HuH-7.5 (cell line): ENCODE measurements at regions not wholly inside any gene's neighbourhood (a gene's known extent, or its start where the extent isn't known, plus 50 kb on each side); places are given as distances from the start of the nearest gene placed in this dataset.

Experiments used
- DNase-seq: peaks from one replicate; pipeline ENCODE4 v3.0.0; 2011; ENCODE audit warnings: low spot score

DNA sequence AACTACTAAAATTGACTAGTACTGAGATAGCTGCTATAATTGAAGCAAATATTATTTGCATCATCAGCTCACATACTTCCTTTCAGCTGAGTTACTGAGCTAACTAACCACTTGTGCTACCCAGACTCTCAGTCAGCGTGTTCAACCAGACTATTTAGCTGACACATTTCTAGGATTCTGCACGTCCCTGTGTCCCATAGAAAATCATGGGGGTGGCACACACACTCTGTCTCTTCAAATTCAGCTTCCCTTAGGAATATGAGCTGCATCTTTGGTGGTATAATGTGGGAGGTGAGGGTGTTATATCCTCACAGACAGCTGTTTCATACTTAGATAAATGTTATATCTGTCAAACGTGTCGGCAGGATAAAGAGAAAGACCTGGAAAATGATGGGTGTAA lies 424.0 kb downstream of the CDH2 start:
- DNase-seq, result no peak

DNA sequence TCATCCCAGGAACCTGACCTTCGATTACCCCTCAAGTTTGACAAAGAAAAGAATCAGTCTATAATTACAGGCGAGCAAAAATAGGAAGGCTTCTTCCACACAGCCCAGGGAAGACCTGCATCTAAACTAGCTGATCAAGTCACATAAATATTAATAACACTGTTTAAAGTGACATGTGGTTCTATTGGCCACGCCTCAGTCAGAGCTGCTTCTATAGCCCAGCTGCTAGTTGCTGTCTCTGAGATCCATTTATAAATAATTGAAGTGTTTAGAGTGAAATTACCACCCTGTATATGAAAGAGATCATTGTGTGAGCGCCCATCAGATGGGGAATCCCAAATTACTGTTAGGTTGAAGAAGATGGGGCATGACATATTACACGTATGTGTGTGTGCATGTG lies 426.0 kb downstream of the CDH2 start:
- DNase-seq, result no peak

DNA sequence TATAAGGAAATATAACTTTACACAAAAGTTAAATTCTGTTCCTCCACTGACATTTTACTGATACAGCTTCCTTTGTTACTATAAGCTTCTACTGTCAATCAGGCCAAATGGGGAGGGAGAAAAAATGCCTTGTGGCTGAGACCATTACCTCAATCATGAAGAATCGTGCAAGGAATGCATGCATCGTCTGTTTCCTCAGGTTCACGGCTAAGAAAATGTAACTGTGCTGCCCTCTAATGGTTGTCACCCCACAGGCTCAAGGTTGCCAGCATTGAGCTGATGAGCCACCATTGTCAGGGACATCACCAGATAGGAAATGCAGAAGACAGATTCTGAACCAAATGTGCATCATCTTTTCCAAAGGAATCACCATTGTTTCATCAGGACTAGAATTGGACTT lies 426.9 kb downstream of the CDH2 start:
- no peak for DNase-seq

DNA sequence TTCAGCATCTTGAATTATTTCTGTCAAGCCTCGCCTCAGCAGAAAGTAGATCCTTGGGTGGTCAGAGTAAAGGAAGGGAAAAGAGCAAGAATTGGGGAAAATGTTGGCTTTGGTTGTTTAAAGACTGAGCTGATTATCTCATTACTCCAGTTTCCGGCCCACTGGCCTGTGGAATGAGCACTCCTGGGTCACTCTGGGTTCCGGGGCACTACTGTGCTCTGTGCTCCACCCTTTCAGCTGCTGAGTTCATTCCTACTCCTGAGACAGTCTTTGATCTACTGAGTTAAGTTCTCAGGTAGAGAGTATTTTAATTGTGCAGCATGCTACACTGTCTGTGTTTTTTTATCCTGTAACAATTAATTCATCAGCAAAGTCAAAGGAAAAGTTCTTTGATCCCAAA lies 427.7 kb downstream of the CDH2 start:
- DNase-seq, result no peak

DNA sequence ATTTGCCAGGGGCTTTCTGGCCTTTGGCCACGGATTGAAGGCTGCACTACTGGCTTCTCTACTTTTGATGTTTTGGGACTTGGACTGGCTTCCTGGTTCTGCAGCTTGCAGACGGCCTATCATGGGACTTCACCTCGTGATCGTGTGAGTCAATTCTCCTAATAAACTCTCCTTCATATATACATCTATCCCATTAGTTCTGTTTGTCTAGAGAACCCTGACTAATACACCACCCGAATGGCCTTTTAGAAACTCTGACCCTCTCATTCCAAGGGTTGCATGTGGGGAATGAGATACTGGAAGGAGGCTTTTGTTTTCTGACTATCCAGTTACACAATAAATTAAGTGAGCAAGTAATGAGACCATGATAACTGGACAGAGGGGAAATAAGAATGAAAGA lies 430.7 kb downstream of the CDH2 start:
- DNase-seq, result no peak

DNA sequence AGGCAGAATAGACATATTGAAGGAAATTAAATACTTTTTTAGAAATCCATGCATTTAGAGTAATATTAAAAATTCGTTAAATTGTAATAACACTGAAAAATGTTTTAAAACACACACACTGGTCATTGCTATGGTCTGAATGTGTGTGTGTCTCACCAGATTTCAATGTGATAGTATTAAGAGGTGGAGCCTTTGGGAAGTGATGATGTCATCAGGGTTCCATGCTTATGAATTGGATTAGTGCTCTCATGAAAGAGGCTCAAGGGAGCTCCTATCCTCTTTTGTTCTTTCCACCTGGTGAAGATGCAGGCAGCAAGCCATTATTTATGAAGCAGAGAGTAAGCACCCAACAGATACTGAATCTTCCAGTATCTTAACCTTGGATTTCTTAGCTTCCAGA lies 441.8 kb downstream of the CDH2 start:
- no peak for DNase-seq

DNA sequence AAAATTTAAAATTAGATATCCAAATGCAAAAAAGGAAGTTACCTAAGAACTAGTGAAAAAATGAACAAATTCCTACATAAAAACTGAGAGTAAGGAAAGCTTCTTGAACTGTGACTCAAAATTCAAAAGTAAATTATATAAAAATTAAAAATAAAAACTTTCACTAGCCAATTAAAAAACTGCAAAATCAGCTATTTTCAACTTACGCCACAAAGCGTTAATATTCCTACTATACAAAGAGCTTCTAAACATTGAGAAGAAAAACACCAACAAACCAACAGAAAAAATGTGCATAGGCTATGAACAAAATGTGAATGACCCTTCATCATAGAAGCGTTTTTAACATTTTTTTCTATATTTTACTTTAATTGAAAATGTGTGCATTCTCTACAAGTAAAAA lies 445.7 kb downstream of the CDH2 start:
- no peak for DNase-seq

DNA sequence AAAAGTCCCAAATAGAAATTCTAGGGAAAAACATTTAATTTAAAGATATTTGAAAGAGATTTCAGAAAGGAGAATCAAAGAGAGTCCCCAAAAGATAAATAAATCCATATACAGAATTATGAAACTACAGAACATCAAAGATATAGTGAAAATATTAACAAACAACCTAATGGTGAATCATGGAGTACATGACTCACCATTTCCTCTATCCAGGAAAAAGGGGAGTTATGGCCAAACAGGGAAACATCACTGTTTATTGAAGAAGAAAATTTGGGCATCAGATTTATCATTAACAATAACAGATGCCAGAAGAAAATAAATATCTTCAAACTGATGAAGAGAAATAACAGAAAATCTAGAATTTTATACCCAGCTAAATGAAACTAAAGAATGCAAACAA lies 448.3 kb downstream of the CDH2 start:
- DNase-seq, result no peak

DNA sequence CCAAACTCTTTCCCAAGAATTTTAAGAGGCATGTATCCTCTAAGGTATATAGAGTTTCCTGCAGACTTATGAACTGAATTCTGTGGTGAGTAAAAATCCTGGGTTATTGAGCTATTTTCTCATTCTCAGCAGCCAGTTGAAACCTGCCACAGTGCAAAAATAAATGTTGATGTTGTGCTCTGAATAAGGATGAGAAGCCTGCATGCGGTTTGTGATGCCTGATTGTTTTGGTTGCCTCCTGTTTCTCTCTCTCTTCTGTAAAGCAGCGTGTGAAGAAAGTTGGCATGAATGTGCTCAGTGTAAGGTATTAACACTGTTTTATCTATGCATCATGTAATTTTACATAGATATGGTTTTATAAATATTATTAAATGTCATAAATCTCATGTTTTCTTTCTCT lies 452.6 kb downstream of the CDH2 start:
- no peak for DNase-seq

DNA sequence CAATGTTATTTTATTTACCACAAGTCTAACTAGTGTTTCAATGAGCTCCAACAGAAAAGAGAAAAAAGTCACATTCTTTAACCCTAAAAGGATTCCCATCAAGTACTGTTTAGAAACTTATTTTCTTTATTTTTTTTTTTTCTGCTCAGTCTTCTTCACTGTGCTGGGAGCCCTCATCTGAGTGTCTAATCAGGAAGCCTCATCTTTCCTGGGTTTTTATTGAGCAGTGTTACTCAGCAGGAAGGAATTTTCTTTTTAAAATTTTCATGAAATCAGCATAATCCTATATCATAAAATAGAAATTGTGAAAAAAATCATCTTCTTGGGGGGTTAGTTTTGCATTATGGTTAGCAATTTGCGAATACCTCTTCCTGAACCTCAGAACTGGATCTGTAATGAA lies 453.8 kb downstream of the CDH2 start:
- DNase-seq, result no peak

DNA sequence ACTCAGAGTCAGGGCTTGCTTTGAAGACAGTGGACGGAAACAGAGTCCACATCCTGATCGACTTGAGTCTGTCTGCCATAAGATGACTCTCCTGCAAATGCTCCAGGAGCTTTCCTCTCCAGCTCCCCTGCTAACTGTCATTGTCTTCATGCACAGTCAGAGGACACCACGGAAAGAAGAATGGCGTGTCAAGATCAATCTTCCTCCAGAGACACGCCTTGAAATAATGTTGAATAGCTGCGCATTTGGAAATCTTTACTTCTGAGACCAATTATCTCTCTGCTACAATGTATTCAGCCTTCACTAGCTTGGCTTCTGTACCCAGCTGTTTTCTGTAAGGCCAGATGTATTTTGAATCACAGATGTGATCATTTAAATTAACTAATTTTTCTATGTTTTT lies 457.2 kb downstream of the CDH2 start:
- no peak for DNase-seq

DNA sequence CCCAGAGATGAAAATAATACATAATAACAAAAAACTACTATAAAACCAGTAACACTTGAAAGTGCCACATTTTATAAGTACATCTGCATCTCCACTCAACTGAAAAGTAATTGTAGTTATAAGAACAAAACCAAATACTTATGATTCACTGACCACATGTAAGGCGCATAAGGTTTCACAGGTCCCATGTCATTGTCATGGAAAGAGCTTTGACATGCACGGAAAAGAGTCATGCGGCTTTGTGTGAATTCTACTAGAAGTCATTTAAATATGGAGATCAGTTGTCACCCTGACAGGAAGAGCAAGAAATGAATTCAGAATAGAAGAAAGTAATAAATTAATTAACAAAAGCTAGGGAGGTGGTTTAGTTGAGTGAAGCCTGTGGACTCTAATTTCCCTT lies 459.1 kb downstream of the CDH2 start:
- DNase-seq, result no peak

DNA sequence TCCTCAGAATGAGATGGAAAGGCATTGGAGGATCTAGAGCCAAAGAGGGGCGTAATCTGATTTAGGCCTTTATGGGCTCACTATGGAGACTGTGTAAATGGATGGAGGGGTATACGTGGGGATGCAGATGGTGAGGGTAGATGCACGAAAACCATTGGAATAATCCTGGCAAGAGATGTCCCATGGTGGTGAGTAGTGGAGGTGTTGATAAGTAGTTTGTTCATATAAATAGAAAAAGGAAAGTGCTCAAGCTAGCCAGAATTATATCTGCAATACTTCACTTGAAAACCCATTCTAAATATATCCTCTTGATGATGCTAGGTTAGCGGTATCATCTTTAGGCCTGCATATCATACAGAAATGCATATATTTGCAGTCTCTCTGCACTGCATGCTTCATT lies 459.7 kb downstream of the CDH2 start:
- DNase-seq, result no peak

DNA sequence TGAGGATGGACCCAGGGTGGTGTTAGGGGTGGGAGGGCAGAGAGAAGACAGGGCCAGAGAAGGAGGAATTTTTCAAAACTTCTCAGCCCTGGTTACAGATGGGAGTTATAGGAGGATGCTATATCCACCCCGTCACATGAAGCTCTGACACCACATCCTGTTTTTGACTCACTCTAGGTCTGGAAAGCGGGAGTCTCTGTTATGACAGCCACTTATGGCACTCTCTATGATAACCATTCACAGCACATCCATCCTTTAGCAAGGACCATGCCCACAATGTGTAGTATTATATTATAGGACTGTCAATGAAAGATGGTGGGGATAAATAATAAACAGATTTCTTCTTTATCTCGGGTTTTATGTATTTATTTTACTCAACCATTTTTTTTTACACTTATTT lies 461.2 kb downstream of the CDH2 start:
- no peak for DNase-seq

DNA sequence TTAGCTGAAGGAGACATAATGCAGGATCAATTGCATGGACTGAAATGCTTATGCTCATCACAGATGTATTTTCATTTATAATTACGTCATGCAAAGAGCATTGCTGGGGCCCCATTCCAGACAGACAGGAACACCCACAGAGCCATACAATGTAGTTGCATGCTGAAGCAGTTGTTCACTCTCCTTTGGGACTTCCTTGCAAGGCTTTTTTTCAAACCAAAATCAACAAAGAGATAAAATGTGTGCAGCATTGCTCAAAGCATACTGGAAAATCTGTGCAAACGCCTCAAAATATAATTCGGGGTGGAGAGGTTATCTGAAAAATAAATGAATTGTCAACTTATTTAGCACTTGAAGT lies 463.2 kb downstream of the CDH2 start:
- DNase-seq, result no peak

DNA sequence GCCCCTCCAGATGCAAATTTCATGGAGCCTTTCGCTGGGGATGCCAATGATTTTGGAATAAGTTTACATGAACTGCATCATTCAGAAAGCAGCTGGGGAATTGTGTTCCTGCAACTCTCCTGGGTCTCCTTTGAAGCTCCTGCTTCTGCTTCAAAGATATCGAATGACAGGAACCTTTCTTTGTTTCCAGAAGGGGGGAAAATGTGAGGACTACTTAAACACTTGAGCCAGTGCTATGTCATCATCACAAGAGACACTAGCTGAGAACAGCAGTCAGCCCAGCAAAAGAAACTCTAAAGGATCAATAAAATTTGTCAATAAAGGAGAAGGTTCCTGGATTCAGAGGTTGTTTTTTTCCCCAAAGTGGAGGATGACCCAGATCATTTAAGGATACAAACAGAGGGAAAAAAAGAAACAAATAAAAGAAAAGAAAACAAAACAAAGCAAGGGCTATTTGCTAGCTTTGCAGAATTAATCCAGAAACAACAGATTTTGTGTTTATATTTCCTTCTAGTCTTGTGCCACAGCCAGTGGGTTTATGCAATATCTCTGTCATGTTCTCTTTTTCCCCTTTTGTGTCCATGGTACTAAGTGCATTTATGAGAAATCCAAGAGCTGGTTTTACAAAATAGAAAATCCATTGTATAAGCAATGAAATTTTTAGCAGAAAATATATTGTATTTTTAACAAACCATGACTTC lies 463.7 kb downstream of the CDH2 start:
- DNase-seq, result no peak

DNA sequence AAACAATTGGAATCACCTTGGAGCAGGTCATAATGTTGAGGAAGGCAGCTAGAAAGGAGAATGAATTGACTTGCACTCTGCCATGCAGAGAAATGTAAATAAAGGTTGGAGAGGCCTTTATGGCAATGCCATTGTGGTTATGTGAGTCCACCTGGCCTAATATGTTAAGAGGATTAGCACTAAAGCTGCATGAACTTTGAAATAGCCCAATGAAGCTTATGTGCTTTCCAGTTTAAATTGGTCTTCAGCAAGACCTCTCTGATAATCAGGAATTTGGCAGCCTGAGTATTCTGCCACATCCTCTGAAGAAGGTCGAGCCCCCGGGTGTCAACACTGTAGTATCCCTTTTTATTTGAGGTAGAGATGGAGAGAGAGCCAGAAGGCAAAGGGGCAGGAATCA lies 464.9 kb downstream of the CDH2 start:
- no peak for DNase-seq

DNA sequence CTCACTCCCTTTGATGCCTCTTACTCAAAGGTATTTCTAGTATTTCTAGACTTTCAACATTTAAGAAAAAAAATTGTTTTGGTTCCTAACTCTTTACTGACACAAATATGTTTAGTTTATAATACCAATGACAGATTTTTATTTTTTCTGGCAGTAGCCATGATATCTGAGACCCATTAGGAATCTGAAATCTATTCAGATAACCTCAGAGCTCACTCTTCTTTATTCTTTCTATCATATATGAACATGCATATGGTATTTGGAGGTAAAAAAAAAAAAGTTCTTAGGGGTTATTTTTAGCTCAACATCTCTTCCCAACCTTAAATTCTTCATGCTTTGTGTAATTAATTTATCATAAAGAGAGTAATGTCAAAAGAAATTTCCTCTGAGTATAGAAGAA lies 465.5 kb downstream of the CDH2 start:
- no peak for DNase-seq

DNA sequence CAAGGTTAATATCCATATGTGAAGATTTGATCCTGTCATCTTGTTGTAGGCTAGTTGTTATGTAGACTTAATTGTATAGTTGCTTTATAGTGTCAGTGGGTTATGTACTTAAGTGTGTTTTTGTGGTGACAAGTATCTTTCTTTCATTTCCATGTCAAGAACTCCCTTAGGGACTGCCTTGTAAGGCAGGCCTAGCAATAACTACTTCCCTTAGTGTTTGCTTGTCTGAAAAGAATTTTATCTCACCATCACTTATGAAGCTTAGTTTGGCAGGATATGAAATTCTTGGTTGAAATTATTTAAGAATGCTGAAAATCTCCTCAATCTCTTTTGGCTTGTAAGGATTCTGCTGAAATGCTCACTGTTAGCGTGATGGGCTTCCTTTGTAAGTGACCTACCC lies 467.6 kb downstream of the CDH2 start:
- DNase-seq, result no peak

DNA sequence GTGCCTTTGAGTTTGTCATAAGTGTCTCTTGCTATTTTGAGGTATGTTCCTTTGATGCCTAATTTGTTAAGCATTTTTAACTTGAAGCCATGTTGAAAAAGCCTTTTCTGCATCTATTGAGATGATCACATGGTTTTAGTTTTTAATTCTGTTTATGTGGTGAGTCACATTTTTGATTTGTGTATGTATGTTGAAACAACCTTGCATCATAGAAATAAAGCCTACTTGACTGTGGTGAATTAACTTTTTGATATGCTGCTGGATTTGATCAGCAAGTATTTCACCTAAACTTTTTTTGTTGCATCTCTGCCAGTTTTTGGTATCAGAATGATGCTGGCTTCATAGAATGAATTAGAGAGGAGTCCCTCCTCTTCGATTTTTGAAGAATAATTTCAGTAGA lies 469.7 kb downstream of the CDH2 start:
- DNase-seq, result no peak

DNA sequence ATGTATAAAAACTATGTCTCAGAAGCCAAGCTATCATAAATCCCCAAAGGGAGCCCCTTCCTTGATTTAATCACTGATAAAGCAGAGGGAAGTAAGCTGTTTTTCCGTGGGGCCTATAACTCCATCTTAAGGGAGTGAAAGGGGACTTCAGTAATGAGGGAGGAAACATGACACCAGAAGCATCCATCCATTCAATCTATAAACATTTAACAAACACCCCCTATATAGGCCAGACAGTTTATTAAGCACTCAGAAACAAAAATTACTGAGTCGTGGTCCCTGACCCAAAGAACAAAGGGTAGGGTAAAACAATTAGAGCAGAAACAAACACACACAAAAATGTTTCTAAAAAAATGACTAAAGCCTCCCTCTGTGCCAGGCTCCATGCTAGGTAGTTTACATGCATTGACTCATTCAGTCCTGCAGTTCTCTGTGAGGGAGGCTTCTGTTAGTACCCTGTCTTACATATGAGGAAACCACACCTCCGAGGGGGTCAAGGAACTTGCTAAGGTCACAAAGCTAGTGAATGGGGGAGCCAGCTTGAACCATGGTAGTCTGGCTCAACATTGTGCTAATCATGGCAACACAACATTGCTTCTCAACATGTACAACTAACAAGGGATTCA lies 472.1 kb downstream of the CDH2 start:
- DNase-seq, result no peak

DNA sequence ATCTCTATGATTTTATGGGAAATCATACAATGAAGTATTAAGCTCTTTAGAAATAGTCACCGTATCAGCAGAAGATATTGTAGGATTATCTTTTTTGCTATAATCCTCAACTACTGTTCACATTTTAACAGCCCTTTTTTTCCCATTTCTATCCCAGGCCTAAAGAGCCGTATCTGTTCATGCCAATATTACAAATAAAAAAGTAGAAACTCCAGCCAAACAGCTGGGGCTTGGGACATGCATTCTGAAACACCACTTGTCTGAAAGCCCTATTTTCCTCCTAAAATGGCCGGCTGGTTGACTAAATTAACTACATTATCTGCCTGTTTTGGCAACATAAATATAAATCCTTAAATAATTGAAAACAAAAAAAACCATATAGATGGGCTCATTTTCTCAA lies 477.8 kb downstream of the CDH2 start:
- DNase-seq, result no peak

DNA sequence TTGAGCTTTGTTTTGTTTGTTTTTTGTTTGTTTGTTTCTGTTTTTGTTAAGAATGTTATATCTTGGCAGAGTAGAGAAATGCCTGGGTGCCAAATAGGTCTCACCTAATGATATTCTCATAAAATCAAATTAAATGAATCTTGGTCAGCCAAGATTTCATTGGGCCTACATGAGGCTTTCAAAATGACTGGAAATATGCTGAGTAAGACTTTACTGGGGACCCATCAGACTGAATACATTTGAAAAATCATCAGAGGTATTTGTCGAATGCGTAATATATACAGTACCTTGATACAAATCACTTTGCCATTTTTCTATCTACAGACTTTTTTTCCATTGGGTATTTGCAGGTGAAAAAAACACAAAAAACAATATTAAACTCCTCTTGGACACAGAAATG lies 480.8 kb downstream of the CDH2 start:
- DNase-seq, result no peak

DNA sequence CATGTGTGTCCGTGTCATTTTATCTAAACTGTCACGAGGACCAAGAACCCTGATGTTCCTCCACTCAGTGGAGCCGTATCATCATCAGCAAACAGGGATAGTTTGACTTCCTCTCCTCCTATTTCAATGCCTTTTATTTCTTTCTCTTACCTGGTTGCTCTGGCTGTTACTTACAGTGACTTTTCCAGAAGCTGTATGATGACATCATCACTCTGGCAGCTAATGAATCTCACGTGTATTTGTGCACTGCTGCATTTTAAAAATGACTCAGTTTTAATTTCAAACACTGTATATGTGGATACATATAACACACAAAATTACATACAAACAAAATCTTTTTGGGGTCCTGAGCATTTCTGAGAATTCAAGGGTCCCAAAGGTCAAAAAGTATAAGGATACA lies 481.4 kb downstream of the CDH2 start:
- no peak for DNase-seq

DNA sequence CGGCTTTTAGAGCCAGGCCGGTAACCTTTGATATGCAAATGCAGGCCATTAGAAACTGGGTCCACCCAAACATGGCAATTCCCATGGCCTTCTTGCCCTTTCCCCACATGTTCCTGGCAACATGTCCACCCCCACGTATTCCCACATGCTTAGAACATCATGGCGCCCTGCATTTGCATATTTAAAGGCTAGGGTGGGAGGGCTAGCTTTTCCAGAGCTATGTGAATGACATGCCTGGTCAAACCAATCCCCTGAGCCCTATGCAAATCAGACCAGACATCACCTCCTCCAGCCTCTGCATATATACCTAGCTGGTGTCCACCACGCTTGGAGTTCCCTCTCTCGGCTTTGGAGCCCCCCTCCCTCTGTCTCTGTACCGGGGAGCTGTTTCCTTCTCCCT lies 481.9 kb downstream of the CDH2 start:
- no peak for DNase-seq
